PC-9 (cell line): ENCODE measurements at regions not wholly inside any gene's neighbourhood (a gene's known extent, or its start where the extent isn't known, plus 50 kb on each side); places are given as distances from the start of the nearest gene placed in this dataset.

Source experiments
- BruUV-seq: library from RNA; stranded (reverse); fragments of 400-500 nt; replicated peaks from 2 replicates; lab custom pipeline; 2021; lab: Mats Ljungman, UMichigan
- CTCF ChIA-PET: fragments of 300-600 bp; sonication (Branson Sonifier 250); formaldehyde crosslinking; loops from one replicate; lab custom pipeline; 2022; ENCODE audit warnings: antibody characterized with exemption; lab: Charles Lee
- POLR2A ChIA-PET: fragments of 300-600 bp; sonication (Branson Sonifier 250); formaldehyde crosslinking; loops from one replicate; lab custom pipeline; 2022; ENCODE audit warnings: antibody characterized with exemption; ENCODE audit not compliant: unreplicated experiment; lab: Charles Lee
- DNase-seq, 2 experiments: peaks; one replicate each; pipeline versions ENCODE4 v3.0.0 to v3.0.0-alpha.2; 2015 to 2022; ENCODE audit warnings: mixed read lengths in 1 of 2
- H2AFZ ChIP-seq: fragments of 200-600 bp; sonication (generic); 2 replicates; pipeline ENCODE4 v1.8.1; 2017; ENCODE audit warnings: antibody characterized with exemption
- H3F3A ChIP-seq: fragments of 200-600 bp; sonication (generic); 2 replicates; pipeline ENCODE4 v1.8.1; 2017; ENCODE audit warnings: antibody characterized with exemption, mild to moderate bottlenecking, low read depth; ENCODE audit not compliant: insufficient read depth
- H3K27ac ChIP-seq: fragments of 200-600 bp; sonication (generic); 2 replicates; pipeline ENCODE4 v1.6.1; 2016; ENCODE audit warnings: mixed run types
- H3K27me3 ChIP-seq: fragments of 200-600 bp; sonication (generic); 2 replicates; pipeline ENCODE4 v1.6.1; 2016; ENCODE audit warnings: low read depth, mixed run types; ENCODE audit not compliant: insufficient read depth
- H3K36me3 ChIP-seq: fragments of 200-600 bp; sonication (generic); 2 replicates; pipeline ENCODE4 v1.6.1; 2016; ENCODE audit warnings: low read depth, mixed run types
- H3K4me1 ChIP-seq: fragments of 200-600 bp; sonication (generic); replicated peaks from 2 replicates; pipeline ENCODE4 v1.6.1; 2016; ENCODE audit warnings: mixed run types; ENCODE audit not compliant: insufficient read depth
- H3K4me2 ChIP-seq: fragments of 200-600 bp; sonication (generic); 2 replicates; pipeline ENCODE4 v1.6.1; 2017; ENCODE audit warnings: mixed run types
- H3K4me3 ChIP-seq: fragments of 200-600 bp; sonication (generic); 2 replicates; pipeline ENCODE4 v1.6.1; 2016; ENCODE audit warnings: mixed run types
- H3K79me2 ChIP-seq: fragments of 200-600 bp; sonication (generic); 2 replicates; pipeline ENCODE4 v1.6.1; 2017; ENCODE audit warnings: low read depth, mixed run types
- H3K9me2 ChIP-seq: fragments of 200-600 bp; sonication (generic); 2 replicates; pipeline ENCODE4 v1.8.1; 2017; ENCODE audit warnings: mild to moderate bottlenecking; ENCODE audit not compliant: insufficient read depth
- H3K9me3 ChIP-seq: fragments of 200-600 bp; sonication (generic); 2 replicates; pipeline ENCODE4 v1.8.1; 2016; ENCODE audit warnings: low read depth; ENCODE audit not compliant: insufficient read depth
- H4K20me1 ChIP-seq: fragments of 200-600 bp; sonication (generic); 2 replicates; pipeline ENCODE4 v1.8.1; 2017; ENCODE audit not compliant: insufficient read depth
- CTCF ChIP-seq: fragments of 200-600 bp; sonication (generic); conservative IDR thresholded peaks from 2 replicates; pipeline ENCODE4 v1.6.1; 2017; ENCODE audit warnings: mixed run types, antibody characterized with exemption, mild to moderate bottlenecking, moderate library complexity
- EZH2 ChIP-seq: fragments of 200-600 bp; sonication (generic); IDR thresholded peaks from 2 replicates; pipeline ENCODE4 v1.8.0; 2017; ENCODE audit warnings: antibody characterized with exemption, low read depth
- intact Hi-C: fragments of 100-400 bp; cut with micrococcal nuclease; formaldehyde crosslinking; loops from one replicate; pipeline ENCODE4 v1.10.0; 2022; ENCODE audit not compliant: unreplicated experiment

- no peak for TF ChIP-seq CTCF
- no peak for TF ChIP-seq EZH2
These were observed 149.4 kb downstream of the SNAPC1 start for GRCh38 chr14:61911574-61911973.

GRCh38 chr14:61918998-61919397 lies 156.8 kb downstream of the SNAPC1 start:
- BruUV-seq: no TSS peak

More at GRCh38 chr14:61911574-61911973, 149.4 kb downstream of the SNAPC1 start:
- Histone ChIP-seq H3K4me1 (no peaks in the 10 kb centered on the region), H2AFZ (no peak overlapping the region), H3K9me3 (no peaks in the 10 kb centered on the region), H3K27me3 (no peaks in the 10 kb centered on the region), H3F3A (no peaks in the 10 kb centered on the region), H3K27ac (no peak overlapping the region), H4K20me1 (no peaks in the 10 kb centered on the region), H3K4me2 (no peak overlapping the region), H3K4me3 (no peak overlapping the region), H3K36me3 (no peaks in the 10 kb centered on the region), H3K79me2 (no peaks in the 10 kb centered on the region), H3K9me2 (no peaks in the 10 kb centered on the region)
- ChIA-PET CTCF (no interaction called here), POLR2A (no interaction called here)
- no TSS peak for BruUV-seq
- intact Hi-C loops: no loop called here
- DNase-seq: no peak

GRCh38 chr14:61923348-61923747 lies 161.1 kb downstream of the SNAPC1 start:
- Histone ChIP-seq H3K79me2 (0 out of 2 replicates have a peak, but pooled peaks cover 2% of the 10 kb centered on the region), H2AFZ (no peak overlapping the region), H3K4me3 (no peak overlapping the region), H3K9me2 (no peaks in the 10 kb centered on the region), H3K4me2 (no peak overlapping the region), H3K4me1 (peaks cover 32% of the 10 kb centered on the region), H3K27me3 (no peaks in the 10 kb centered on the region), H3F3A (peaks cover 18% of the 10 kb centered on the region), H3K36me3 (no peaks in the 10 kb centered on the region), H3K27ac (no peak overlapping the region), H4K20me1 (no peaks in the 10 kb centered on the region), H3K9me3 (peaks cover 4% of the 10 kb centered on the region; the same call in 1 of the 2 replicates)
- intact Hi-C loops: loop anchor here (10.0 kb wide), 1 partner anchor 201 kb away; no protein-coding TSS in a partner anchor
- POLR2A ChIA-PET: interaction anchor here (0.6 kb wide), 1 partner anchor 138 kb away, joined by 3 read pairs; no protein-coding TSS in a partner anchor
- no peak for DNase-seq
- TF ChIP-seq EZH2 (no peak), CTCF (no peak)
- BruUV-seq: no TSS peak
- CTCF ChIA-PET: no interaction called here

More at GRCh38 chr14:61918998-61919397, 156.8 kb downstream of the SNAPC1 start:
- Histone ChIP-seq H3K27me3 (no peaks in the 10 kb centered on the region), H3K9me2 (no peaks in the 10 kb centered on the region), H4K20me1 (no peaks in the 10 kb centered on the region), H3K36me3 (no peaks in the 10 kb centered on the region), H3K9me3 (no peaks in the 10 kb centered on the region; the same call in 1 of the 2 replicates), H3K79me2 (no peaks in the 10 kb centered on the region), H3K4me3 (no peak overlapping the region), H2AFZ (no peak overlapping the region), H3K4me1 (no peaks in the 10 kb centered on the region), H3K27ac (no peak overlapping the region), H3F3A (no peaks in the 10 kb centered on the region), H3K4me2 (no peak overlapping the region)
- TF ChIP-seq EZH2 (no peak), CTCF (no peak)
- DNase-seq: no peak
- POLR2A ChIA-PET: no interaction called here
- intact Hi-C loops: no loop called here
- CTCF ChIA-PET: interaction anchor here (0.6 kb wide), 1 partner anchor 14 kb away, joined by 3 read pairs; no protein-coding TSS in a partner anchor
